SK-N-SH (cell line): ENCODE measurements at regions not wholly inside any gene's neighbourhood (a gene's known extent, or its start where the extent isn't known, plus 50 kb on each side); places are given as distances from the start of the nearest gene placed in this dataset.
A peak's percentile ranks its signal among the peaks of the same experiment; 100 is the strongest.

Experiments
- CTCF ChIA-PET: fragments of 300-600, 350-600 bp; formaldehyde crosslinking; extraction: SDS; loops from one replicate; lab custom pipeline; 2021; lab: Yijun Ruan, JAX
- POLR2A ChIA-PET: fragments of 350-600 bp; sonication (Branson Sonifier 250); formaldehyde crosslinking; extraction: SDS; loops from one replicate; lab custom pipeline; 2020; ENCODE audit warnings: antibody characterized with exemption, inconsistent platforms; lab: Yijun Ruan, JAX
- DNase-seq: peaks from one replicate; pipeline ENCODE4 v3.0.0; 2012
- H2AFZ ChIP-seq: fragments of 200-600 bp; sonication (generic); 2 replicates; pipeline ENCODE4 v1.8.1; 2016; ENCODE audit warnings: antibody characterized with exemption, mild to moderate bottlenecking, low read depth
- H3F3A ChIP-seq: fragments of 200-600 bp; sonication (generic); replicated peaks from 2 replicates; pipeline ENCODE3; 2016; ENCODE audit warnings: antibody characterized with exemption, mild to moderate bottlenecking; ENCODE audit not compliant: insufficient read depth
- H3K27ac ChIP-seq, 2 experiments: fragments of 200-500 bp in 1 of 2; fragments of 200-600 bp in 1 of 2; sonication (Bioruptor generic) in 1 of 2; sonication (generic), shearing (Covaris generic) in 1 of 2; 2 replicates each; pipeline versions ENCODE4 v1.5.1 to v1.6.1; 2014 to 2016; ENCODE audit warnings: low read depth in 2 of 2, inconsistent platforms in 1 of 2, low read length in 1 of 2, mild to moderate bottlenecking in 1 of 2, mixed read lengths in 1 of 2
- H3K27me3 ChIP-seq: fragments of 200-600 bp; sonication (generic), shearing (Covaris generic); 2 replicates; pipeline ENCODE4 v1.6.1; 2016; ENCODE audit warnings: mixed run types; ENCODE audit not compliant: insufficient read depth
- H3K36me3 ChIP-seq, 2 experiments: fragments of 200-500 bp in 1 of 2; fragments of 200-600 bp in 1 of 2; sonication (Bioruptor generic) in 1 of 2; sonication (generic) in 1 of 2; replicated peaks in 1 of 2; 2 replicates each; pipeline versions ENCODE3 to v1.5.1; 2014 to 2016; ENCODE audit warnings: low read length in 1 of 2, mild to moderate bottlenecking in 1 of 2; ENCODE audit not compliant: insufficient read depth in 2 of 2, control insufficient read depth in 1 of 2
- H3K4me1 ChIP-seq, 2 experiments: fragments of 200-500 bp in 1 of 2; fragments of 200-600 bp in 1 of 2; sonication (Bioruptor generic) in 1 of 2; sonication (generic), shearing (Covaris generic) in 1 of 2; 2 replicates each; pipeline versions ENCODE4 v1.5.1 to v1.6.1; 2014 to 2016; ENCODE audit warnings: low read depth in 1 of 2, low read length in 1 of 2, mixed run types in 1 of 2; ENCODE audit not compliant: insufficient read depth in 2 of 2, control insufficient read depth in 1 of 2
- H3K4me2 ChIP-seq: fragments of 200-600 bp; sonication (generic), shearing (Covaris generic); 2 replicates; pipeline ENCODE4 v1.6.1; 2017; ENCODE audit warnings: mixed run types
- H3K4me3 ChIP-seq, 2 experiments: fragments of 200-500 bp in 1 of 2; fragments of 200-600 bp in 1 of 2; sonication (Bioruptor generic) in 1 of 2; sonication (generic), shearing (Covaris generic) in 1 of 2; 2 replicates each; pipeline versions ENCODE4 v1.5.1 to v1.8.1; 2014 to 2016; ENCODE audit warnings: low read depth in 2 of 2, inconsistent platforms in 1 of 2, low read length in 1 of 2, mild to moderate bottlenecking in 1 of 2, mixed read lengths in 1 of 2, moderate library complexity in 1 of 2
- H3K79me2 ChIP-seq: fragments of 200-600 bp; sonication (generic); 2 replicates; pipeline ENCODE4 v1.8.1; 2017; ENCODE audit warnings: mild to moderate bottlenecking; ENCODE audit not compliant: insufficient read depth
- H3K9ac ChIP-seq: fragments of 200-600 bp; sonication (generic); 2 replicates; pipeline ENCODE4 v1.6.1; 2017; ENCODE audit warnings: mixed run types
- H3K9me2 ChIP-seq: fragments of 200-600 bp; sonication (generic); 2 replicates; pipeline ENCODE4 v1.6.1; 2017; ENCODE audit warnings: mixed run types
- H3K9me3 ChIP-seq: fragments of 200-600 bp; sonication (generic); 2 replicates; pipeline ENCODE4 v1.6.1; 2017; ENCODE audit warnings: mixed run types, mild to moderate bottlenecking, moderate library complexity
- H4K20me1 ChIP-seq: fragments of 200-600 bp; sonication (generic); 2 replicates; pipeline ENCODE4 v1.6.1; 2017; ENCODE audit warnings: mild to moderate bottlenecking, mixed run types; ENCODE audit not compliant: insufficient read depth
- ELF1 ChIP-seq: IDR thresholded peaks from 2 replicates; pipeline ENCODE4 v1.4.0; 2012
- GABPA ChIP-seq: IDR thresholded peaks from 2 replicates; pipeline ENCODE4 v1.4.0; 2012; ENCODE audit warnings: low read depth, mild to moderate bottlenecking
- MEF2A ChIP-seq: IDR thresholded peaks from 2 replicates; pipeline ENCODE4 v1.4.0; 2012; ENCODE audit warnings: low read depth, borderline replicate concordance
- MXI1 ChIP-seq: IDR thresholded peaks from 2 replicates; pipeline ENCODE4 v1.6.1; 2012; ENCODE audit warnings: mild to moderate bottlenecking, low read depth, low read length, improper control_type of control experiment
- NRF1 ChIP-seq: IDR thresholded peaks from 2 replicates; pipeline ENCODE4 v1.6.1; 2012; ENCODE audit warnings: low read depth, mild to moderate bottlenecking, low read length
- POLR2AphosphoS5 ChIP-seq: IDR thresholded peaks from 2 replicates; pipeline ENCODE4 v1.6.1; 2012; ENCODE audit warnings: low read depth, low read length
- SIN3A ChIP-seq: IDR thresholded peaks from 2 replicates; pipeline ENCODE4 v1.6.1; 2012; ENCODE audit warnings: low read depth, mild to moderate bottlenecking, low read length, moderate library complexity, borderline replicate concordance
- TAF1 ChIP-seq: IDR thresholded peaks from 2 replicates; pipeline ENCODE4 v1.6.1; 2012; ENCODE audit warnings: low read depth, mild to moderate bottlenecking, low read length, moderate library complexity, borderline replicate concordance
- TCF12 ChIP-seq: IDR thresholded peaks from 2 replicates; pipeline ENCODE4 v1.4.0; 2012
- WGBS: methylation state at CpG from one replicate; pipeline ENCODE4 v1.1.6; 2017; ENCODE audit warnings: low lambda C conversion rate; 5-methylcytosine and 5-hydroxymethylcytosine counted together
- TF ChIP-seq, protein P1 (sequence below): IDR thresholded peaks from 2 replicates; pipeline ENCODE4 v1.4.0; 2012; ENCODE audit warnings: low read depth
- TF ChIP-seq, protein P2 (sequence below): fragments of 150-350 bp; IDR thresholded peaks from 2 replicates; pipeline ENCODE4 v1.6.1; 2017; ENCODE audit warnings: antibody characterized with exemption, low read length, low read depth, borderline replicate concordance
- TF ChIP-seq, protein P3 (sequence below): IDR thresholded peaks from 2 replicates; pipeline ENCODE4 v1.6.1; 2012; ENCODE audit warnings: mild to moderate bottlenecking, low read depth, low read length, moderate library complexity
- TF ChIP-seq, protein P4 (sequence below): IDR thresholded peaks from 2 replicates; pipeline ENCODE4 v1.4.0; 2012; ENCODE audit warnings: low read depth, borderline replicate concordance
- TF ChIP-seq, protein P5 (sequence below): fragments of 200-600 bp; sonication (generic); IDR thresholded peaks from 2 replicates; pipeline ENCODE4 v1.6.1; 2017; ENCODE audit warnings: antibody characterized with exemption, mild to moderate bottlenecking, moderate library complexity

DNA sequence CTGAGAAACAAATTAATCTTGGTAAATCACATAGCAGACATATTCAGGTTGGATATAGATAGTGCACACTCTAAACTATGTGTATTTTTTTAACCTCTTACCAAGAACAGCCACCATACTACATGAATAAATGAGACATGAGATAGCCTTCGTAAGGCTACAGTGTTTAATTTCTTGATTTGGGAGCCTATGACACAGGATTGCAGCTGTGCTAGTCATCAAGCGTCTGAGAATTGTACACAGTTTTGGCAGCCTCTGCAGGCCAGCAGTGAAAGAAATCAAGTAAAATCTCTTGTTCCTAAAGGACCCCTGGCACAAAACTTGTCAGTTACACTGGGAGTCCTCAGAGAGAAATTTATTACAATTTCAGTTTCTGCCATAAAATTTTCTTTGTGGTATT is 236.1 kb downstream of the C12orf50 start:
- H3K36me3 ChIP-seq, result no peaks in the 10 kb centered on the region
- 0 out of 2 replicates have a peak, but pooled peaks cover 3% of the 10 kb centered on the region for H3K9me2 ChIP-seq
- no peak overlapping the region for H3K27ac ChIP-seq
- peak overlapping the region; percentile 11; the same call in 1 of the 2 replicates for H2AFZ ChIP-seq
- TF ChIP-seq GABPA (no peak), TAF1 (no peak), SIN3A (no peak), MXI1 (no peak), NRF1 (no peak), MEF2A (no peak)
- TF ChIP-seq, protein P1, sequence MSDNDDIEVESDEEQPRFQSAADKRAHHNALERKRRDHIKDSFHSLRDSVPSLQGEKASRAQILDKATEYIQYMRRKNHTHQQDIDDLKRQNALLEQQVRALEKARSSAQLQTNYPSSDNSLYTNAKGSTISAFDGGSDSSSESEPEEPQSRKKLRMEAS, result no peak
- TF ChIP-seq, protein P2, sequence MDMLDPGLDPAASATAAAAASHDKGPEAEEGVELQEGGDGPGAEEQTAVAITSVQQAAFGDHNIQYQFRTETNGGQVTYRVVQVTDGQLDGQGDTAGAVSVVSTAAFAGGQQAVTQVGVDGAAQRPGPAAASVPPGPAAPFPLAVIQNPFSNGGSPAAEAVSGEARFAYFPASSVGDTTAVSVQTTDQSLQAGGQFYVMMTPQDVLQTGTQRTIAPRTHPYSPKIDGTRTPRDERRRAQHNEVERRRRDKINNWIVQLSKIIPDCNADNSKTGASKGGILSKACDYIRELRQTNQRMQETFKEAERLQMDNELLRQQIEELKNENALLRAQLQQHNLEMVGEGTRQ, result no peak
- TF ChIP-seq, protein P3, sequence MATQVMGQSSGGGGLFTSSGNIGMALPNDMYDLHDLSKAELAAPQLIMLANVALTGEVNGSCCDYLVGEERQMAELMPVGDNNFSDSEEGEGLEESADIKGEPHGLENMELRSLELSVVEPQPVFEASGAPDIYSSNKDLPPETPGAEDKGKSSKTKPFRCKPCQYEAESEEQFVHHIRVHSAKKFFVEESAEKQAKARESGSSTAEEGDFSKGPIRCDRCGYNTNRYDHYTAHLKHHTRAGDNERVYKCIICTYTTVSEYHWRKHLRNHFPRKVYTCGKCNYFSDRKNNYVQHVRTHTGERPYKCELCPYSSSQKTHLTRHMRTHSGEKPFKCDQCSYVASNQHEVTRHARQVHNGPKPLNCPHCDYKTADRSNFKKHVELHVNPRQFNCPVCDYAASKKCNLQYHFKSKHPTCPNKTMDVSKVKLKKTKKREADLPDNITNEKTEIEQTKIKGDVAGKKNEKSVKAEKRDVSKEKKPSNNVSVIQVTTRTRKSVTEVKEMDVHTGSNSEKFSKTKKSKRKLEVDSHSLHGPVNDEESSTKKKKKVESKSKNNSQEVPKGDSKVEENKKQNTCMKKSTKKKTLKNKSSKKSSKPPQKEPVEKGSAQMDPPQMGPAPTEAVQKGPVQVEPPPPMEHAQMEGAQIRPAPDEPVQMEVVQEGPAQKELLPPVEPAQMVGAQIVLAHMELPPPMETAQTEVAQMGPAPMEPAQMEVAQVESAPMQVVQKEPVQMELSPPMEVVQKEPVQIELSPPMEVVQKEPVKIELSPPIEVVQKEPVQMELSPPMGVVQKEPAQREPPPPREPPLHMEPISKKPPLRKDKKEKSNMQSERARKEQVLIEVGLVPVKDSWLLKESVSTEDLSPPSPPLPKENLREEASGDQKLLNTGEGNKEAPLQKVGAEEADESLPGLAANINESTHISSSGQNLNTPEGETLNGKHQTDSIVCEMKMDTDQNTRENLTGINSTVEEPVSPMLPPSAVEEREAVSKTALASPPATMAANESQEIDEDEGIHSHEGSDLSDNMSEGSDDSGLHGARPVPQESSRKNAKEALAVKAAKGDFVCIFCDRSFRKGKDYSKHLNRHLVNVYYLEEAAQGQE, result no peak
- TF ChIP-seq, protein P4, sequence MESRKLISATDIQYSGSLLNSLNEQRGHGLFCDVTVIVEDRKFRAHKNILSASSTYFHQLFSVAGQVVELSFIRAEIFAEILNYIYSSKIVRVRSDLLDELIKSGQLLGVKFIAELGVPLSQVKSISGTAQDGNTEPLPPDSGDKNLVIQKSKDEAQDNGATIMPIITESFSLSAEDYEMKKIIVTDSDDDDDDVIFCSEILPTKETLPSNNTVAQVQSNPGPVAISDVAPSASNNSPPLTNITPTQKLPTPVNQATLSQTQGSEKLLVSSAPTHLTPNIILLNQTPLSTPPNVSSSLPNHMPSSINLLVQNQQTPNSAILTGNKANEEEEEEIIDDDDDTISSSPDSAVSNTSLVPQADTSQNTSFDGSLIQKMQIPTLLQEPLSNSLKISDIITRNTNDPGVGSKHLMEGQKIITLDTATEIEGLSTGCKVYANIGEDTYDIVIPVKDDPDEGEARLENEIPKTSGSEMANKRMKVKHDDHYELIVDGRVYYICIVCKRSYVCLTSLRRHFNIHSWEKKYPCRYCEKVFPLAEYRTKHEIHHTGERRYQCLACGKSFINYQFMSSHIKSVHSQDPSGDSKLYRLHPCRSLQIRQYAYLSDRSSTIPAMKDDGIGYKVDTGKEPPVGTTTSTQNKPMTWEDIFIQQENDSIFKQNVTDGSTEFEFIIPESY, result no peak
- POLR2A ChIA-PET, result no interaction called here
- CTCF ChIA-PET, result no interaction called here
- no peak overlapping the region for H3K4me3 ChIP-seq
- H3K9me3 ChIP-seq, result no peaks in the 10 kb centered on the region
- 85% methylated on average over 2 of the region's 2 CpGs for WGBS
- H3K79me2 ChIP-seq, result no peaks in the 10 kb centered on the region
- no peaks in the 10 kb centered on the region for H4K20me1 ChIP-seq
- no peak overlapping the region for H3K4me2 ChIP-seq
- H3K27me3 ChIP-seq, result no peaks in the 10 kb centered on the region
- no peak overlapping the region for H3K9ac ChIP-seq
- no peak for DNase-seq
- peaks cover 4% of the 10 kb centered on the region for H3F3A ChIP-seq
- peaks cover 0 to 10% of the 10 kb centered on the region in 2 experiments; a peak in 2 of 4 replicates for H3K4me1 ChIP-seq

DNA sequence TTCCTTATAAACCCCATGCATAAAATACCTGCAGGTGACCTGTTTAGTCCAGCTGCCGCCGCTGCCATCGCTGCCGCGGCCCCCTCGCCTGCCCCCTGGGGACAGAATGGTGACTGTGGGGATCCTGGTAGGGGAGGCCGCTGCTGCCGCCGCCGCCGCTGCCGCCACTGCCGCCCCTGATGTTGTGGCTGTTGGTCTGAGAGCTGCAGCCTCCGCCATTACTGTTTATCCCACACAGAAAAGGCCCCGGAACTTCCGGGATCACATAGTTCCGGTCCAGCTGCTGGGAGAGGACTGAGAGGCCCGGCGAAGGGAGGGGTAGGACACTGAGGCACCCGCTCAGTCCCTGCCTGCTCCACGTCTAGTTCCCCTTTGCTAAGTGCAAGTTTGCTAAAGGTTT is 244.9 kb downstream of the C12orf50 start:
- H3F3A ChIP-seq, result no peaks in the 10 kb centered on the region
- CTCF ChIA-PET, result no interaction called here
- H3K9ac ChIP-seq, result no peak overlapping the region
- no peaks in the 10 kb centered on the region for H3K79me2 ChIP-seq
- no peaks in the 10 kb centered on the region for H4K20me1 ChIP-seq
- H3K27me3 ChIP-seq, result no peaks in the 10 kb centered on the region
- no peak overlapping the region for H2AFZ ChIP-seq
- H3K4me1 ChIP-seq, result no peaks in the 10 kb centered on the region; a peak in 1 of 4 replicates
- no peaks in the 10 kb centered on the region for H3K9me3 ChIP-seq
- no peak overlapping the region for H3K4me3 ChIP-seq
- TF ChIP-seq POLR2AphosphoS5 (no peak), ELF1 (no peak), GABPA (no peak), TCF12 (no peak)
- TF ChIP-seq, protein P1, result no peak
- TF ChIP-seq, protein P5, sequence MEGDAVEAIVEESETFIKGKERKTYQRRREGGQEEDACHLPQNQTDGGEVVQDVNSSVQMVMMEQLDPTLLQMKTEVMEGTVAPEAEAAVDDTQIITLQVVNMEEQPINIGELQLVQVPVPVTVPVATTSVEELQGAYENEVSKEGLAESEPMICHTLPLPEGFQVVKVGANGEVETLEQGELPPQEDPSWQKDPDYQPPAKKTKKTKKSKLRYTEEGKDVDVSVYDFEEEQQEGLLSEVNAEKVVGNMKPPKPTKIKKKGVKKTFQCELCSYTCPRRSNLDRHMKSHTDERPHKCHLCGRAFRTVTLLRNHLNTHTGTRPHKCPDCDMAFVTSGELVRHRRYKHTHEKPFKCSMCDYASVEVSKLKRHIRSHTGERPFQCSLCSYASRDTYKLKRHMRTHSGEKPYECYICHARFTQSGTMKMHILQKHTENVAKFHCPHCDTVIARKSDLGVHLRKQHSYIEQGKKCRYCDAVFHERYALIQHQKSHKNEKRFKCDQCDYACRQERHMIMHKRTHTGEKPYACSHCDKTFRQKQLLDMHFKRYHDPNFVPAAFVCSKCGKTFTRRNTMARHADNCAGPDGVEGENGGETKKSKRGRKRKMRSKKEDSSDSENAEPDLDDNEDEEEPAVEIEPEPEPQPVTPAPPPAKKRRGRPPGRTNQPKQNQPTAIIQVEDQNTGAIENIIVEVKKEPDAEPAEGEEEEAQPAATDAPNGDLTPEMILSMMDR, result no peak
- TF ChIP-seq, protein P3, result no peak
- H3K9me2 ChIP-seq, result no peaks in the 10 kb centered on the region
- WGBS, result 95% methylated on average over 8 of the region's 21 CpGs
- H3K36me3 ChIP-seq, result no peaks in the 10 kb centered on the region
- no peak for DNase-seq
- POLR2A ChIA-PET, result no interaction called here
- no peak overlapping the region for H3K27ac ChIP-seq
- no peak overlapping the region for H3K4me2 ChIP-seq
